Esophagus mucosa (tissue), 1 donor: ENCODE measurements at regions not wholly inside any gene's neighbourhood (a gene's known extent, or its start where the extent isn't known, plus 50 kb on each side); places are given as distances from the start of the nearest gene placed in this dataset.
A peak's percentile ranks its signal among the peaks of the same experiment; 100 is the strongest.
"Not testable (repeated sequence)": the region's sequence is repeated elsewhere in the genome, so short reads cannot be mapped to it uniquely, and the experiment has no call there.

Experiments
- ATAC-seq: fragments of 200-7000 bp; cut with Tn5 transposase; one replicate; pipeline ENCODE4 v1.9.1; 2020
- donor health status: DM: yes; HTN: yes; CAD: no.

- ATAC-seq = no peak
Measured at GRCh38 chr9:88875400-88876120, 115.7 kb upstream of the S1PR3 start.

- ATAC-seq = peak; percentile 59
Measured at GRCh38 chr9:88880199-88880598, 111.1 kb upstream of the S1PR3 start.

DNA sequence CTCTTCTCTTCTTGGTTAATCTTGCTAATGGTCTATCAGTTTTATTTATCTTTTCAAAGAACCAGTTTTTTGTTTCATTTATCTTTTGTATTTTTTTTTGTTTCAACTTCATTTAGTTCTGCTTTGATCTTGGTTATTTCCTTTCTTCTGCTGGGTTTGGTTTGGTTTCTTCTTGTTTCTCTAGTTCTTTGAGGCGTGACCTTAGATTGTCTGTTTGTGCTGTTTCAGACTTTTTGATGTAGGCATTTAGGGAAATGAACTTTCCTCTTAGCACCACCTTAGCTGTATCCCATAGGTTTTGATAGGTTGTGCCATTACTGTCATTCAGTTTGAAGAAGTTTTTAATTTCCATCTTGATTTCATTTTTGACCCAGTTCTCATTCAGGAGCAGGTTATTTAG, 107.0 kb upstream of the S1PR3 start:
- ATAC-seq = not testable (repeated sequence)

- peak; percentile 72 for ATAC-seq
Measured at GRCh38 chr9:88886762-88887161, 104.5 kb upstream of the S1PR3 start.

DNA sequence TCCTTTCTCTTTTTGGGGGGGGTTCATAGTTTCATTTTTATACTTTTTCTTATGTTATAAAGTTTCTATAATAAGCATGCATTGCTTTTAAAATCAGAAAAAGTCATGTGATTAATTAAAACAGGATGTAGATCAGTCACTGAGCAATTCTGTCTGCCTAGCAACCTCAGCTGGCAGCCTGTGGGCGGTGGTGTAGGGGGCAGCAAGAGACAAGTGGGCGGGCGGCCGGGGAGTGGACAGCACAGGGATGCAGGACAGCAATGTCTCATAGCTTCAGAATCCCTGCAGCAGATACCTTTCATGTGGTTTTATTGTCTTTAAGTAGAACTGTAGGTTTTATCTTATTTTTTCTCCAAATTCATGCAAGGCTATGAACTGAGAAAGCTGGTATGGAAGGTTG, 101.9 kb upstream of the S1PR3 start:
- ATAC-seq = no peak

DNA sequence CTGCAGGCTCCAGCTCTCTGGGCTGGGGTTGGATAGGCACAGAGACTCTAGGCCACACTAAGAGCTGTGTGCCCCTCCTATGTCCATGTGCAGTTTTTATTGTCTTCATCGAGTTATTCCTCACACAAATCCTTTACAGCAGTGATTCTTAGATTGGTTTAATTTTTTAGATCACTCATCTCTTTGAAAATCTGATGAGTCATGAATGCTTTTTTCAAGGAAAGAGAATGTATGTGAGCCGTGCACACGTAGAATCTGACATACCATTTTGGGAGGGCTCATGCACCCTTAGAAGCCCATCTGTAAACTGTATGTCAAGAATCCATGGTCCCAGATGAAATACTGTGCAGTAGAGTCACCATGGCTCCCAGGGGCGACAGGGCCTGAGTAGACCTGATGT, 100.7 kb upstream of the S1PR3 start:
- no peak for ATAC-seq

DNA sequence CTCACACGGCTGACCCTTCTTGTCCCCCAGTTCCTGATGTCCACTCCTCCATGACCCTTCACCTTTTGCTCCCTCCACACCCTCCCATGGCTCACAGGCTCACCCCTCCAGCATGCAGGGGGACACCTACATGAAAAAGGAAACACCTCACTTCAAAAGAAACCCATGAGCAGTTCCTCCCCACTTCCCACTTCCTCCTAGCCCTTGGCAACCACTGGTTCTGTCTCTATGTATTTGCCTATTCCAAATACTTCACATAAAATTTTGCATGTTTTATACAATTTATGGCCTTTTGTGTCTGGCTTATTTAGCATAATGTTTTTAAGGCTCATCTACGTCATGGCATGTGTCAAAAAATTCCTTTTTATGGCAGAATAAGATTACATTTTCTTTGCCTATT, 100.2 kb upstream of the S1PR3 start:
- no peak for ATAC-seq

DNA sequence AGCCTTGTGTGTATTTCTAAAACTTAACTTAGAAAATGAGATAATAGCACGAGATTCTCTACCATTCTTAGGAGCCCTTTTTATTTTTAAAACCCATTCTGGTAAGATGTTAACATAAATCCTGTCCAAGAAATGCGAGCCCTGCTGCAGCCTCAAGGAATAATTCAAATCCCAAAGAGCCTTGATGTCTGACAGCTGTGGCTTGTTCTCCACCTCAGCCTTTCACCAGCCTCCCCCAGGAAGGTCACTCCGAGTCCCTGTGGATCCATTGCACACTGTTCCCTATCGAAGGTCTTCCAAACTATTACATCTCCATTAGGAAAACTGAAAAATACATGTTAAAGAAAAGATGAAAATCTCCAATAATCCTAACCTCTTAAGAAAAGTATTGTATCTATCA, 98.5 kb upstream of the S1PR3 start:
- no peak for ATAC-seq

DNA sequence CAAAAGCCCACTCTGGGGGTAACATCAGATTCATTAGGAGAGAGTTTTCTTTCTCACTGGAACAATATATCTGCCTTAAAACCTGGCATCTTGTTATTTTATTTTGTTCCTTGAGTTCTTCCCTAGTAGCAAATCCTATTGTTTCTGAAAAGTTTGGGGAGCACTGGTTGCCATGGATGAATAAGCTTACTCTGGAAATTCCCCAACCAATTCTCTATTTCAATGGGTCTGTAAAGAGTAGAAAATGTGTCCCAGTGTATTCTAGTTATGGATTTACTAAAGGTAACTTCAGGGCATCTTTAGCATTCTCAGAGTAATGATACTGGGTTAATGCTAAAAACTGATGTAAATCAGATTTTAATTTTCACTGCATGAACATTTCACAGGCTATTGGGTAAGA, 94.2 kb upstream of the S1PR3 start:
- no peak for ATAC-seq

DNA sequence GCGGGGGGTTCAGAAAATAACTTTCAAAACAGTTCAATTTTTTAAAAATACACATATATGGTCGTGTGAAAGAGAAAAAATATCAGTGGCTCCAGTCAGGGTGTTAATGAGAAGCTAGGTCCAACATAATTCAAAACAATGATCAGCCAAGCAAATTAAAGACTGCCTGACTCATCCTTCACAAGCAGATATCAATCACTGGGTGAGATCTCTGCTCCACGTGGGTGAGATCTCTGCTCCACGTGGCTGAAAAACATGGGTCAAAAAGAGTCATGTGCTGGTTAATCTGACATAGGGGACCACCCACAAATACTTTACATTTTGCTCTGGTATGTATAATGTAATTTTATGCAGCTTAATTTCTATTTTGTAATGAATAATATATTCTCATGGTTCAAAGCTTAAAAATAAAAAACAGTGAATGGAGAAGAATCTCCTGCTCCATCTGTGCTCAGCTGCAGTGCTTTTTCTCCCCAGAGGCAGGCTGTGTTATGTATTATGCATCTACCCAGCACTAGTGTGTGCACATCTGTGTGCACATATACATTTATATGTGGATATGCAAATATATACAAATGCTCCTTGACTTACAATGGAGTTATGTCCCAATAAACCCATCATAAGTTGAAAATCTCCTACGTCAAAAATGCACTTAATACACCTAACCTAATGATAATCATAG, 93.1 kb upstream of the S1PR3 start:
- no peak for ATAC-seq

DNA sequence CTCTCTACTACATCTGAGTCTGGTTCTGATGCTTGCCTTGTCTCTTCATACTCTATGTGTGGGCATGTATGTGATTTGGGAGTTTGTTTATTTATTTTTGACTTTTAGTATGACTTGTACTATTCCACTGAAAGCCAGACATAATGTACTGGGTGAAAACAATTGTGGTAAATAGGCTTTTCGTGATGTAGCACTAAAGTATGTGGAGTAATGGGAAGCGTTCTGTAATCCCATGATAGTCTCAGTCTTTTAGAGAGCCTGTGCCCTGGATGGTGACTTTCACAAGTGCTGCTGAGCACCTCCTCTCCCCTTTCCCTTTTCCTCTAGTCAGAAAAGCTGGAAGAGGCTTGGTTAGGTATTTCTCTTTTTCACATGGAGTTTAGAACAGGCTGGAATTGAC, 85.8 kb upstream of the S1PR3 start:
- ATAC-seq = no peak

DNA sequence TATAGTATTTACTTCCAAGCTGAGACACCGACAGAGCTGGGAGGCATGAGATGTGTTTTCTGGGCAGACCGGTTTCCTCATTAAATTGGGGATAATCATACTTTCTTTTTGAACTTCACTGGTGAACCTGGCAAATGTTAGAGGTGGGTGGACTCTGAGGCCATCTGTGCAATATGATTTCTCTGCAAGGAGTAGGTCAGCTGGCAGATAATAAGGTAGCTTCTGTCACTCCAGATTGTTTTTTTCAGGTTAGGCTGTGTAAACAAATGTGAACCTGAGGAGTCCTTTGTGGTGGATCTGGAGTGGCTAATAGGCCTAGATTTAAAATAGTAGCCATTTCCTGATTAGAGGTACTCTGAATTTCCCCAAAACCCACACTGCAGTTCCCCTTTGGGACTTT, 75.4 kb upstream of the S1PR3 start:
- ATAC-seq = no peak

DNA sequence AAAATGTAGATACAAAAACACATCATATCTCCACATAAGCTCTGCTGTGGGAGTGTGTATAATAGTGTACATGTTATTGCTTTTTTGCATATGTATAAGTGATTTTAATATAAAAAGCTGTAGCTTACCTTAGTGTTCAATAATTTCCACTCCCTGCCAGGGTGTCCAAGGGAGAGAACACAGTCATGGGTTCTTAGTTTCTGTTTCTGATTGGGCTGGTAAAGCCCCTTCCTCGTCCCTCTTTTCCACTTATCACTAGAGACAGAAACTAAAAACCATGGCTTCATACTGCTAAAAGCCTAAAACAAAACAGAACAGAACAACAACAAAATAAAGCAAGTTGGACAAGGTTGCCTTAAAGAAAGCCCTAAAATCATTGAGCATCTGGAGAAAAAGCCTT, 74.4 kb upstream of the S1PR3 start:
- no peak for ATAC-seq

- no peak for ATAC-seq
Measured at GRCh38 chr9:88917375-88917774, 73.9 kb upstream of the S1PR3 start.

GRCh38 chr9:88918537-88918936, 72.7 kb upstream of the S1PR3 start:
- not testable (repeated sequence) for ATAC-seq

DNA sequence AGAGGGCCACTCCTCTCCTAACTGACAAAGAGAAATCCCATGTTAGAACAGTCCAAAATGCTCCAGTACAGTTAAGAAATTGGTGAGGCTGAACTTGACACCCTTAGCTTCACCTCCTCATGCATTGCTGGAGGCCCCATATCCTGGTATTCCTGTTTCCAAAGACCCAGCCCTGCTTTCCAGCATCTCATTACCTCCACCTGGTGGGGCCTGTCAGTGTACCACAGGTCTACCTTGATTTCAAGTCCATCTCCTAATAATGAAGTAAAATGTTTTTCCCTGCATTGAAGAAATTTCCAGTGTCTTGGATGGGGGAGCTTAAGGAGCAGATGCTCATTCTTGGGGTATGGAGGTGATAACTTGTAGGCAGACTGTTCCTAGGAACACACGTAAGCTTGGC, 70.6 kb upstream of the S1PR3 start:
- no peak for ATAC-seq

- ATAC-seq = no peak
Measured at GRCh38 chr9:88922091-88922490, 69.2 kb upstream of the S1PR3 start.

- no peak for ATAC-seq
Measured at GRCh38 chr9:88923092-88923491, 68.2 kb upstream of the S1PR3 start.

GRCh38 chr9:88923653-88924288, 67.5 kb upstream of the S1PR3 start:
- no peak for ATAC-seq

GRCh38 chr9:88925481-88925880, 65.8 kb upstream of the S1PR3 start:
- no peak for ATAC-seq

DNA sequence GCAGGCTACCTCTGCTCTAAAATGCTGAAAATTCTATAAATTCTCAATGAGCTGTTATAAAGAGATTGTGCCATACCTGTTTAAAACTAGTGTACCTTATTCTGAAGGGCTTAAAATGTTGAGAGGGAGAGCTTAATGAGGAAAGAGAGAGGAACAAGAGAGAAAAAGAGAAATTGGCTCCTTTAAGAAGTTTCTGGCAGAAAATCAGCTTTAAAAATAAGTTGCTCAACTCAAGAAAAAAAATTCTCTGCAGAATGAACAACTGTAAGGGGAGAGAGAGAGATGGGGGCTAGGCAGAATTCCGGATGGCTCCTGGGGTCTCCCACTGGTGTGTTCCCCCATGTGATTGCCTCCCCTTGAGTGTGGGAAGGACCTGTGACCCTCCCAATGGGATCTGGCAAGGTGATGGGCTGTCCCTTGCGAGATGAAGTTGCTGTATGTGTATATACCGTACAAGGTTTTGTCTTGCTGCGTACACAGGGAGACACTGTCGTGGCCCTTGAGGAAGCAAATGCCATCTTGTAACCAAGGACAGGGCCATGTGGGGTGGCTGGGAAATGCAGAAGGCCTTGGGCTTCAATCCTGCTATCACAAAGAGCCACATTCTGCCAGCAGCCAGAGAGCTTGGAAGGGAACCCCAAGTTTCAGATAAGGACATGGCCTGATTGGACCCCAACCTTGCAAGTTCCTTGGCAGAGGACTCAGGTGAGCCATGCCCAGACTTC, 64.3 kb upstream of the S1PR3 start:
- no peak for ATAC-seq

DNA sequence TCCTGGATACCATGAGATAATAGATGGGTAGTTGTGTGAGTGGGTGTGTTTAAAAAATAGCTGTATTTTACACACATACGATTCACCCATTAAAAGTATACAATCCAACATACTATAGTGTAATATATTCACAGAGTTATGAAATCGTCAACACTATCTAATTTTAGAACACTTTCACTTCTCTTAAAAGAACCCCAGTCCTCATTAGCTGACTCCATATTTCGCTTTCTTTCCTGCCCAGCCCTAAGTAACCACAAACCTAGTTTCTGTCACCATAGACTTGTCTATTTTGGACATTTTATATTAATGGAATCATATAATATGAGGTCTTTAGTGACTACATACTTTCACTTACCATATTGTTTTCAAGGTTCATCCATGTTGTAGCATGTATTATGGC, 63.8 kb upstream of the S1PR3 start:
- ATAC-seq = no peak

- ATAC-seq = no peak
Measured at GRCh38 chr9:88930716-88931115, 60.6 kb upstream of the S1PR3 start.
